Right atrium auricular region (tissue), 2 donors: ENCODE measurements at regions not wholly inside any gene's neighbourhood (a gene's known extent, or its start where the extent isn't known, plus 50 kb on each side); places are given as distances from the start of the nearest gene placed in this dataset.

Experiments
- DNase-seq: peaks from one replicate; pipeline ENCODE4 v3.0.0-alpha.2; 2019; ENCODE audit warnings: low spot score
- H3K27ac ChIP-seq, 2 donors: fragments of 200-600 bp; sonication (generic); 1 replicate in 1 of 2; 2 replicates in 1 of 2; pipeline ENCODE4 v1.5.1; 2016 to 2019
- H3K27me3 ChIP-seq, 2 donors: fragments of 200-600 bp; sonication (generic); one replicate each; pipeline versions ENCODE4 v1.5.1 to v1.6.0; 2017 to 2019
- H3K36me3 ChIP-seq: fragments of 200-600 bp; sonication (generic); one replicate; pipeline ENCODE4 v1.5.1; 2016
- H3K4me1 ChIP-seq, 2 donors: fragments of 200-600 bp; sonication (generic); one replicate each; pipeline versions ENCODE4 v1.5.1 to v1.6.0; 2017 to 2019
- H3K4me3 ChIP-seq, 2 donors: fragments of 200-600 bp; sonication (generic); 1 replicate in 1 of 2; 2 replicates in 1 of 2; pipeline ENCODE4 v1.5.1; 2017 to 2019; ENCODE audit warnings: mild to moderate bottlenecking in 1 of 2, moderate library complexity in 1 of 2
- H3K9me3 ChIP-seq, 2 donors: fragments of 200-600 bp; sonication (generic); one replicate each; pipeline ENCODE4 v1.5.1; 2019
- CTCF ChIP-seq, 2 donors: fragments of 200-600 bp; sonication (generic); IDR thresholded peaks; one replicate each; pipeline ENCODE4 v1.5.1; 2019; ENCODE audit warnings: antibody characterized with exemption in 2 of 2

GRCh38 chr14:87076922-87077321 is 916.1 kb downstream of the GALC start:
- TF ChIP-seq CTCF (IDR thresholded peaks at IDR 0.05), result no peak
- no peak for DNase-seq
- H3K4me1 ChIP-seq, result no peaks in the 10 kb centered on the region
- H3K9me3 ChIP-seq, result no peaks in the 10 kb centered on the region
- H3K4me3 ChIP-seq, result no peak overlapping the region
- no peak overlapping the region for H3K27ac ChIP-seq
- H3K27me3 ChIP-seq, result no peaks in the 10 kb centered on the region
- no peaks in the 10 kb centered on the region for H3K36me3 ChIP-seq

GRCh38 chr14:87076146-87076545 is 916.8 kb downstream of the GALC start:
- no peaks in the 10 kb centered on the region for H3K27me3 ChIP-seq
- DNase-seq, result no peak
- no peaks in the 10 kb centered on the region for H3K9me3 ChIP-seq
- no peak overlapping the region for H3K4me3 ChIP-seq
- no peaks in the 10 kb centered on the region for H3K4me1 ChIP-seq
- H3K27ac ChIP-seq, result no peak overlapping the region
- H3K36me3 ChIP-seq, result no peaks in the 10 kb centered on the region
- TF ChIP-seq CTCF (IDR thresholded peaks at IDR 0.05), result no peak

- Histone ChIP-seq H3K36me3 (no peaks in the 10 kb centered on the region), H3K4me1 (no peaks in the 10 kb centered on the region), H3K9me3 (no peaks in the 10 kb centered on the region), H3K27me3 (no peaks in the 10 kb centered on the region), H3K4me3 (no peak overlapping the region), H3K27ac (no peak overlapping the region)
- DNase-seq, result no peak
- no peak for TF ChIP-seq CTCF (IDR thresholded peaks at IDR 0.05)
Observed at GRCh38 chr14:87073880-87074570, 919.0 kb downstream of the GALC start.

GRCh38 chr14:87067591-87067990 is 925.4 kb downstream of the GALC start:
- no peaks in the 10 kb centered on the region for H3K9me3 ChIP-seq
- TF ChIP-seq CTCF (IDR thresholded peaks at IDR 0.05), result no peak
- H3K36me3 ChIP-seq, result no peaks in the 10 kb centered on the region
- no peak overlapping the region for H3K4me3 ChIP-seq
- no peaks in the 10 kb centered on the region for H3K4me1 ChIP-seq
- no peaks in the 10 kb centered on the region for H3K27me3 ChIP-seq
- DNase-seq, result no peak
- no peak overlapping the region for H3K27ac ChIP-seq

GRCh38 chr14:87067061-87067460 is 925.9 kb downstream of the GALC start:
- DNase-seq, result no peak
- H3K9me3 ChIP-seq, result no peaks in the 10 kb centered on the region
- no peak for TF ChIP-seq CTCF (IDR thresholded peaks at IDR 0.05)

GRCh38 chr14:87066221-87066817 is 926.7 kb downstream of the GALC start:
- H3K4me3 ChIP-seq, result no peak overlapping the region
- no peak for TF ChIP-seq CTCF (IDR thresholded peaks at IDR 0.05)
- H3K9me3 ChIP-seq, result no peaks in the 10 kb centered on the region
- no peak overlapping the region for H3K27ac ChIP-seq
- no peak for DNase-seq
- H3K4me1 ChIP-seq, result no peaks in the 10 kb centered on the region
- no peaks in the 10 kb centered on the region for H3K27me3 ChIP-seq
- no peaks in the 10 kb centered on the region for H3K36me3 ChIP-seq

More at GRCh38 chr14:87067061-87067460, 925.9 kb downstream of the GALC start:
- Histone ChIP-seq H3K27me3 (no peaks in the 10 kb centered on the region), H3K4me3 (no peak overlapping the region), H3K36me3 (no peaks in the 10 kb centered on the region), H3K4me1 (no peaks in the 10 kb centered on the region), H3K27ac (no peak overlapping the region)
